ENCODE measurements at regions not wholly inside any gene's neighbourhood (a gene's known extent, or its start where the extent isn't known, plus 50 kb on each side); places are given as distances from the start of the nearest gene placed in this dataset.

- Histone ChIP-seq H3K4me1 (no peaks in the 10 kb centered on the region), H3K4me3 (no peak overlapping the region), H3K27me3 (no peaks in the 10 kb centered on the region), H3K9me3 (no peaks in the 10 kb centered on the region), H3K27ac (no peak overlapping the region), H3K36me3 (no peaks in the 10 kb centered on the region)
- intact Hi-C loops (cut with DNase I), result no loop called here
- WGBS, 4 donors, result 84 to 90% (median 90%) methylated on average over 2 of the region's 2 CpGs
- no peak for DNase-seq
- TF ChIP-seq POLR2A (IDR thresholded peaks at IDR 0.05), result no peak
- TF ChIP-seq CTCF (IDR thresholded peaks at IDR 0.05), result no peak
- ATAC-seq, result no peak
Observed at GRCh38 chr9:115770521-115770920, 383.1 kb upstream of the PAPPA start.

GRCh38 chr9:115775659-115776058, 377.9 kb upstream of the PAPPA start:
- TF ChIP-seq CTCF (IDR thresholded peaks at IDR 0.05), result no peak
- no peak for TF ChIP-seq POLR2A (IDR thresholded peaks at IDR 0.05)
- no peak for DNase-seq
- intact Hi-C loops (cut with DNase I), result no loop called here
- no peaks in the 10 kb centered on the region for H3K4me1 ChIP-seq
- no peaks in the 10 kb centered on the region for H3K36me3 ChIP-seq
- H3K9me3 ChIP-seq, result no peaks in the 10 kb centered on the region
- WGBS, 4 donors, result 24 to 37% (median 26%) methylated on average over 2 of the region's 2 CpGs
- no peak overlapping the region for H3K4me3 ChIP-seq
- no peaks in the 10 kb centered on the region for H3K27me3 ChIP-seq
- ATAC-seq, result no peak
- H3K27ac ChIP-seq, result no peak overlapping the region

- H3K36me3 ChIP-seq, result no peaks in the 10 kb centered on the region
- DNase-seq (no peak), ATAC-seq (no peak)
- intact Hi-C loops (cut with DNase I), result no loop called here
- H3K27ac ChIP-seq, result no peak overlapping the region
- no peak for TF ChIP-seq POLR2A (IDR thresholded peaks at IDR 0.05)
- no peak for TF ChIP-seq CTCF (IDR thresholded peaks at IDR 0.05)
- no peaks in the 10 kb centered on the region for H3K4me1 ChIP-seq
- H3K27me3 ChIP-seq, result no peaks in the 10 kb centered on the region
- 58 to 70% (median 65%) methylated on average over 2 of the region's 2 CpGs for WGBS, 4 donors
- no peaks in the 10 kb centered on the region for H3K9me3 ChIP-seq
- H3K4me3 ChIP-seq, result no peak overlapping the region
Observed at GRCh38 chr9:115777610-115778009, 376.0 kb upstream of the PAPPA start.

GRCh38 chr9:115781070-115781736, 372.4 kb upstream of the PAPPA start:
- Histone ChIP-seq H3K27ac (no peak overlapping the region), H3K4me3 (no peak overlapping the region), H3K27me3 (no peaks in the 10 kb centered on the region), H3K9me3 (no peaks in the 10 kb centered on the region), H3K4me1 (no peaks in the 10 kb centered on the region), H3K36me3 (no peaks in the 10 kb centered on the region)
- DNase-seq, result no peak
- TF ChIP-seq POLR2A (IDR thresholded peaks at IDR 0.05), result no peak
- TF ChIP-seq CTCF (IDR thresholded peaks at IDR 0.05), result no peak
- 57 to 69% (median 65%) methylated on average over 4 of the region's 4 CpGs for WGBS, 4 donors
- ATAC-seq, result no peak
- intact Hi-C loops (cut with DNase I), result no loop called here
